Lung (tissue), 11 donors: ENCODE measurements at regions not wholly inside any gene's neighbourhood (a gene's known extent, or its start where the extent isn't known, plus 50 kb on each side); places are given as distances from the start of the nearest gene placed in this dataset.
"Not testable (repeated sequence)": the region's sequence is repeated elsewhere in the genome, so short reads cannot be mapped to it uniquely, and the experiment has no call there.

Experiments
- ATAC-seq: fragments of 200-7000 bp; cut with Tn5 transposase; one replicate; pipeline ENCODE4 v1.9.1; 2020; ENCODE audit warnings: moderate number of reproducible peaks; ENCODE audit not compliant: insufficient read depth, low FRiP score
- DNase-seq, 3 donors: peaks; one replicate each; pipeline ENCODE4 v3.0.0-alpha.2; 2013 to 2017
- H3K27ac ChIP-seq, 2 donors: one replicate each; pipeline ENCODE4 v1.5.1; 2013; ENCODE audit warnings: mild to moderate bottlenecking in 2 of 2, moderate library complexity in 2 of 2, control low read depth in 1 of 2, inconsistent platforms in 1 of 2, low read depth in 1 of 2, low read length in 1 of 2
- H3K27me3 ChIP-seq, 3 donors: one replicate each; pipeline ENCODE4 v1.5.1; 2013; ENCODE audit warnings: low read length in 2 of 3; ENCODE audit not compliant: control insufficient read depth in 3 of 3, insufficient read depth in 3 of 3
- H3K36me3 ChIP-seq, 4 donors: one replicate each; pipeline ENCODE4 v1.5.1; 2013; ENCODE audit warnings: low read length in 4 of 4, mild to moderate bottlenecking in 1 of 4, moderate library complexity in 1 of 4; ENCODE audit not compliant: control insufficient read depth in 4 of 4, insufficient read depth in 4 of 4
- H3K4me1 ChIP-seq, 5 donors: one replicate each; pipeline ENCODE4 v1.5.1; 2013; ENCODE audit warnings: low read length in 5 of 5, mild to moderate bottlenecking in 2 of 5, moderate library complexity in 1 of 5; ENCODE audit not compliant: control insufficient read depth in 5 of 5, insufficient read depth in 5 of 5
- H3K4me3 ChIP-seq: one replicate; pipeline ENCODE4 v1.5.1; 2013; ENCODE audit warnings: mild to moderate bottlenecking, control low read depth, moderate library complexity
- H3K9ac ChIP-seq, 2 donors: one replicate each; pipeline ENCODE4 v1.5.1; 2013; ENCODE audit warnings: low read length in 2 of 2, control low read depth in 1 of 2; ENCODE audit not compliant: insufficient read depth in 1 of 2
- H3K9me3 ChIP-seq, 4 donors: one replicate each; pipeline ENCODE4 v1.5.1; 2013; ENCODE audit warnings: low read length in 3 of 4, mild to moderate bottlenecking in 1 of 4, moderate library complexity in 1 of 4; ENCODE audit not compliant: control insufficient read depth in 4 of 4, insufficient read depth in 3 of 4
- CTCF ChIP-seq: IDR thresholded peaks from 2 replicates; pipeline ENCODE4 v1.5.1; 2012; ENCODE audit warnings: mild to moderate bottlenecking; ENCODE audit errors: control extremely low read depth, extremely low read depth
- WGBS, 2 donors: extraction: QIAGEN DNeasy Blood & Tissue Kit; methylation state at CpG; one replicate each; pipeline ENCODE4 v1.1.7; 2013; 5-methylcytosine and 5-hydroxymethylcytosine counted together
- donor health status: control.
- donor health status: control.
- donor health status: Bipolar disorder and iron deficiency.
- donor health status: healthy.
- donor health status: DM: yes; HTN: yes; CAD: no.

DNA sequence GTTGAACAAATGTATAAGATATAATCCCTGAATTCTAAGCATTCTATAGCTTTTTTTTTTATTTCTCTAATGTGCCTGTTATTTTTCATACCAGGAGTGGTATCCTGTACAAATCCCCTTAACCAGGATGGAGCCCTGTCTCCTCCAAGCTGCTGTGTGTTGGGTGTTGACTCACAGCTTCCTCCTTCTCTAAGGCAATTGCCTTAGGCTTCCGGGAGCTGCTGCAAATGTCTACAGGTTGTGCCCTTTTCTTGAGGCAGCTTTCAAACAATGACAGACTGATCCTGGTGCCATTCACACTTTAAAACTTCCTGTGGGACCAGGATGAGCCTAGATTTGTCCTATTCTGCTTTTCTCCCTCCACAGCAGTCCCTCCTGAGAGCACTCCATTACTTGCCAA is 173.2 kb downstream of the BTBD3 start:
- Histone ChIP-seq H3K9ac (no peak overlapping the region), H3K4me1 (no peaks in the 10 kb centered on the region), H3K9me3 (no peaks in the 10 kb centered on the region), H3K36me3 (no peaks in the 10 kb centered on the region), H3K27ac (no peak overlapping the region), H3K4me3 (no peak overlapping the region), H3K27me3 (no peaks in the 10 kb centered on the region)
- ATAC-seq (no peak), DNase-seq (peak in 1 of 3 donors; percentile 5)
- WGBS, 2 donors: 50 to 64% methylated on average over 1 of the region's 1 CpG
- no peak for TF ChIP-seq CTCF

- ATAC-seq (no peak), DNase-seq (no peak)
- H3K4me1 ChIP-seq: no peaks in the 10 kb centered on the region
- no peak overlapping the region for H3K4me3 ChIP-seq
- no peak for TF ChIP-seq CTCF
- H3K27me3 ChIP-seq: no peaks in the 10 kb centered on the region
- no peaks in the 10 kb centered on the region for H3K36me3 ChIP-seq
- H3K9me3 ChIP-seq: no peaks in the 10 kb centered on the region
- WGBS, 2 donors: 76 to 86% methylated on average over 10 of the region's 10 CpGs
- no peak overlapping the region for H3K27ac ChIP-seq
- H3K9ac ChIP-seq: no peak overlapping the region
These were observed 175.5 kb downstream of the BTBD3 start for GRCh38 chr20:12093057-12093796.

DNA sequence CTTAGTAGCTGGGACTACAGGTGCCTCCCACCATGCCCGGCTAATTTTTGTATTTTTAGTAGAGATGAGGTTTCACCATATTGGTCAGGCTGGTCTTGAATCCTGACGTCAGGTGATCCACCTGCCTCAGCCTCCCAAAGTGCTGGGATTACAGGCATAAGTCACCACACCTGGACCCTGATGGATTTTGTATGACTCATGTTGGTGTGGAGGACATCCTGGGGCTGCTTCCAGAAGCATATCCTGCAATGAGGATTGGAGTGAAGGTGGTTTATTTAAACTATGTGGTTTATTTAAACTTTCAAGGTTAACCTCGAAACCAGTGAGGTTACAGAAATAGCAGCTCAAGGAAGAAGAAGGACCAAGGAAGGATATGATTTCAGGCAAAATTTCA is 176.1 kb downstream of the BTBD3 start:
- H3K36me3 ChIP-seq, ATAC-seq, H3K9ac ChIP-seq, DNase-seq, H3K4me1 ChIP-seq, H3K4me3 ChIP-seq, H3K27me3 ChIP-seq, H3K9me3 ChIP-seq, H3K27ac ChIP-seq: not testable (repeated sequence)
- WGBS, 2 donors: 79 to 84% methylated on average over 3 of the region's 3 CpGs

- H3K9me3 ChIP-seq: no peaks in the 10 kb centered on the region
- ATAC-seq: no peak
These were observed 177.7 kb downstream of the BTBD3 start for GRCh38 chr20:12095180-12095920.

More at GRCh38 chr20:12095180-12095920, 177.7 kb downstream of the BTBD3 start:
- Histone ChIP-seq H3K36me3 (no peaks in the 10 kb centered on the region), H3K4me1 (no peaks in the 10 kb centered on the region), H3K9ac (no peak overlapping the region), H3K27me3 (no peaks in the 10 kb centered on the region), H3K4me3 (no peak overlapping the region), H3K27ac (no peak overlapping the region)
- TF ChIP-seq CTCF: no peak
- DNase-seq: no peak
- WGBS, 2 donors: 71 to 74% methylated on average over 5 of the region's 5 CpGs
